ENCODE measurements at regions not wholly inside any gene's neighbourhood (a gene's known extent, or its start where the extent isn't known, plus 50 kb on each side); places are given as distances from the start of the nearest gene placed in this dataset.

DNA sequence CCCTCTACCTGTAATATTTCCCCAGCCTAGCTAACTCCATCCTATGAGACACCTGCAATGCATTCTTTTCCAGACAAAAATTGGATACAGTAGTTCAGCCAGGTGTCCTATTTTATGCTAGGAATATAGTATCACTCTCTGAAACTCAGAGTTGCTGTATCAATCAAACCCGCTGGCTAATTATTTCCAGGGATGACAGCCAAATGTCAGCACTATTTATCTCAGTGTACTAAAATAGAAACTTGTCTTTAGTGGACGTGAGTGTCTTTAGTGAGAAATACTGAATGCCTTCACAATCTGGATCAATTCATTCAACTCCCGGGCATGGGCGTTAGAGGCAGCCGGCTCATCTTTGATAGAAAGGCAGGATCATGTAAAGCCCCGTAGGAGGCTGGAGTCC is 196.2 kb downstream of the RBM46 start:
- no peak for DNase-seq (ENCODE audit: low read depth)
- H3K4me3 ChIP-seq (ENCODE audit: control insufficient read depth, low read depth, low read length) = no peak overlapping the region
- TF ChIP-seq, protein P1, sequence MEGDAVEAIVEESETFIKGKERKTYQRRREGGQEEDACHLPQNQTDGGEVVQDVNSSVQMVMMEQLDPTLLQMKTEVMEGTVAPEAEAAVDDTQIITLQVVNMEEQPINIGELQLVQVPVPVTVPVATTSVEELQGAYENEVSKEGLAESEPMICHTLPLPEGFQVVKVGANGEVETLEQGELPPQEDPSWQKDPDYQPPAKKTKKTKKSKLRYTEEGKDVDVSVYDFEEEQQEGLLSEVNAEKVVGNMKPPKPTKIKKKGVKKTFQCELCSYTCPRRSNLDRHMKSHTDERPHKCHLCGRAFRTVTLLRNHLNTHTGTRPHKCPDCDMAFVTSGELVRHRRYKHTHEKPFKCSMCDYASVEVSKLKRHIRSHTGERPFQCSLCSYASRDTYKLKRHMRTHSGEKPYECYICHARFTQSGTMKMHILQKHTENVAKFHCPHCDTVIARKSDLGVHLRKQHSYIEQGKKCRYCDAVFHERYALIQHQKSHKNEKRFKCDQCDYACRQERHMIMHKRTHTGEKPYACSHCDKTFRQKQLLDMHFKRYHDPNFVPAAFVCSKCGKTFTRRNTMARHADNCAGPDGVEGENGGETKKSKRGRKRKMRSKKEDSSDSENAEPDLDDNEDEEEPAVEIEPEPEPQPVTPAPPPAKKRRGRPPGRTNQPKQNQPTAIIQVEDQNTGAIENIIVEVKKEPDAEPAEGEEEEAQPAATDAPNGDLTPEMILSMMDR (IDR thresholded peaks at IDR 0.05; ENCODE audit: control insufficient read depth, insufficient read depth, low read depth, low read length, missing control alignments) = no peak

DNA sequence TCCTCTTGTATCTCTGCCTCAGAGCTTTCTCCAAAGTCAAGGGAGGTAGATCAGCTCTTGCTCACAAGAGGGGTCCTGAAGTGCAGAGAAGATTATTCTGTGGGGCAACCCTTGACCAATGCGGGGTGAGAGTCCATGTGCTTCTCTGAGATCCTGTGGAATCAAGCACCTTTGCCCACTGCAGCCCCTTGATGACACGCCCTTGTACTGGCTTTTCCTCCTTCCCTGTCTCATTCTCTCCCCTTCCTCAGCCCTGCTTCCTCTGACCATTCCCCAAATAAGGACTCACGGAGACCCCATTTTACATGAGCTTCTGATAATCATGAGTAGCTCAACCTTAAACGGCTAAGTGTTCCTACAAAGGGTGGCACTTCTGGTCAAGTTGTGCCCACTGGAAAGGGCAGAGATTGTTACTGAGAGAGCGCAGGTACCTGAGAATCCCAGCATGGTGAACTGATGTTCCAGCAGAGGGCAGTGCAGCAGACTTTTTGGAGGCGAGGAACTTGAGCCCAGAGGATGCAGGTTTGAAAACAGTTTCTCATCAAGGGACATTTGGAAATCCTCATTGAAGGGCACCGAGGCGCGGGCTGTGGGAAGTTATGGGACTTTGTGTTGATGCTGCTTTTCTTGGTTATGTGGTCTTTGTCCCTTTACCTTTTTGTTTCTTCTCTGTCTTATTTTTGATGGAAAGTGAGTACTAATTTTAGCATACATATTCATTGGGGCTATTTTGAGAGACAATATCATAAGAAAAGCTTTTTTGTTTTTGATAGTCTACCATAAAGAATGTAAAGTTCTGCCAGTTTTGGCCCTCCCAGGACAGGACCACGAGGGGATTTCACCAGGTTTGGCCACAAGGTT is 201.3 kb downstream of the RBM46 start:
- H3K4me3 ChIP-seq (ENCODE audit: control insufficient read depth, low read depth, low read length) = no peak overlapping the region
- DNase-seq (ENCODE audit: low read depth) = no peak
- TF ChIP-seq, protein P1 (IDR thresholded peaks at IDR 0.05; ENCODE audit: control insufficient read depth, insufficient read depth, low read depth, low read length, missing control alignments) = peak; percentile 72

DNA sequence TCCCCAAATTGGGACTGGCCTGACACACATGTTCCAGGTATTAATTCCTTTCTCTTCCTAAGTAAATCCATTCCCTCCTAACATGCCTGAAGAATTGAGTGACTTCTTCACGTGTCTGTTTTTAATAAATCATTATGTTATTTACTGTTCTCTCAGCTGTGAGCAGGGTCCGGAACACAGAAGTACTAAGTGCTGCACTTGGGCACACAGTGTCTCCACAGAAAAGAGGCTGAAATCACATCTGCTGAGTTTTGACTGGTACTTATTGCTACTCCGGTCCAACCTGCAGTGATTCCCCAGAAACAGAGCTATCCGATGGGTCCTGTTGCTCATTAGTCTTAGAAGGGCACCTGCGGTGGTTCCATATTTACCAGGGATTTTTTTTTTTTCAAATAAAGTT is 202.6 kb downstream of the RBM46 start:
- DNase-seq (ENCODE audit: low read depth) = no peak
- H3K4me3 ChIP-seq (ENCODE audit: control insufficient read depth, low read depth, low read length) = no peak overlapping the region
- TF ChIP-seq, protein P1 (IDR thresholded peaks at IDR 0.05; ENCODE audit: control insufficient read depth, insufficient read depth, low read depth, low read length, missing control alignments) = no peak

DNA sequence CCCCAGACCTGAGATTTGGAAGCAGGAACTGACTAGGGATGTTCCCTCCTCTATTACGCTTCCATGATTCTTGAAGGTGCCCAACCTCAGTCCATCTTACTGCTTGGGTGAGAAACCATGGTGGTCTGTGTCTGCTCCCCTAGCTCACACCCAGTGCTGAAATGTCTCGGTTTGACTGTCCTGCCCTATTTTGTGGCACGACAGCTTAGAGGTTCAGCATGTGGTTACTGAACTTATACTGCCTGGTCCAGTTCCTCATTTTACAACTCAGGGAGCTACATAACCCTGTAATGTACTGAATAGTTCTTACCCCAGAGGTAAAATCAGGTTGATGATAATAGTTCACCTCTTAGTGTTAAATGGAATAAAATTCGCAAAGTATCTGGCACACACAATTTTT is 203.1 kb downstream of the RBM46 start:
- TF ChIP-seq, protein P1 (IDR thresholded peaks at IDR 0.05; ENCODE audit: control insufficient read depth, insufficient read depth, low read depth, low read length, missing control alignments) = no peak
- no peak for DNase-seq (ENCODE audit: low read depth)
- H3K4me3 ChIP-seq (ENCODE audit: control insufficient read depth, low read depth, low read length) = no peak overlapping the region

DNA sequence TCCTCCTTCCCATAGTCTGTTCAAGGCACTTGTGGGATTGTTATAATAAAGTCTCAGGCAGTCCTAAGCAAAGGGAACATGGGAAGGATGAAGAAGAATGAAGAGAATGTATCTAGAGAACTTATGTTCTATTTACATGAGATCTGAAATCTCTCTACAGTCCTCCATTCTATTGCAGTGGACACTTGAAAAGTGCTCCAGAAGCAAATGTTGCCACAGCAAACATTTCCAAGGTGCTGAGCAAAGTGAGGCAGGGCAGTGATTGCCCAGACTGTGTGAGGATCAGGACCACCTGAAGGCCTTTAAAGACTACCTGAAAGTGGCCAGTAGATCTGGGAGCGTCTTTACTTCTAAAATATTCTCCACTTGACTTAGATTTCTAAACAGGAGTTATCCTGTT is 203.5 kb downstream of the RBM46 start:
- DNase-seq (ENCODE audit: low read depth) = no peak
- TF ChIP-seq, protein P1 (IDR thresholded peaks at IDR 0.05; ENCODE audit: control insufficient read depth, insufficient read depth, low read depth, low read length, missing control alignments) = no peak
- H3K4me3 ChIP-seq (ENCODE audit: control insufficient read depth, low read depth, low read length) = no peak overlapping the region

DNA sequence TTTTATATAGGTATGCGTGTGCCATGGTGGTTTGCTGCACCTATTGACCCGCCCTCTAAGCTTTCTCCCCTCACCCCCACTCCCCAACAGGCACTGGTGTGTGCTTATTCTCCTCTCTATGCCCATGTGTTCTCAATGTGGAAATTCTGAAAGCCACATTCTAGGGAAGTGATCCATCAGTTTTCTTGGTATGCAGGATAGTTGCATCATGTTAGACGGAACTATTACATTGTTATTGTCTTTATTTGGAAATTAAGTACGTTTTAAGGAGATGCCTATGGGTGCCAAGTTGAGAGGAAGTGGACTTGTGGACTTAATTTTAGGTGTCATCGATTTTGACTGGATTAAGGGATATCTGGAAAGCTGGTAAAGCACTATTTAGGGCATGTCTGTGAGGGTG is 204.6 kb downstream of the RBM46 start:
- DNase-seq (ENCODE audit: low read depth) = no peak
- TF ChIP-seq, protein P1 (IDR thresholded peaks at IDR 0.05; ENCODE audit: control insufficient read depth, insufficient read depth, low read depth, low read length, missing control alignments) = no peak
- H3K4me3 ChIP-seq (ENCODE audit: control insufficient read depth, low read depth, low read length) = no peak overlapping the region

Data from AG09309 (cell line).